GM21529 (cell line): ENCODE measurements at regions not wholly inside any gene's neighbourhood (a gene's known extent, or its start where the extent isn't known, plus 50 kb on each side); places are given as distances from the start of the nearest gene placed in this dataset.
"Not testable (repeated sequence)": the region's sequence is repeated elsewhere in the genome, so short reads cannot be mapped to it uniquely, and the experiment has no call there.

Source experiments
- ATAC-seq: cut with Tn5 transposase; IDR thresholded peaks from one replicate; pipeline ENCODE4 v1.9.1; 2021; ENCODE audit not compliant: unreplicated experiment

DNA sequence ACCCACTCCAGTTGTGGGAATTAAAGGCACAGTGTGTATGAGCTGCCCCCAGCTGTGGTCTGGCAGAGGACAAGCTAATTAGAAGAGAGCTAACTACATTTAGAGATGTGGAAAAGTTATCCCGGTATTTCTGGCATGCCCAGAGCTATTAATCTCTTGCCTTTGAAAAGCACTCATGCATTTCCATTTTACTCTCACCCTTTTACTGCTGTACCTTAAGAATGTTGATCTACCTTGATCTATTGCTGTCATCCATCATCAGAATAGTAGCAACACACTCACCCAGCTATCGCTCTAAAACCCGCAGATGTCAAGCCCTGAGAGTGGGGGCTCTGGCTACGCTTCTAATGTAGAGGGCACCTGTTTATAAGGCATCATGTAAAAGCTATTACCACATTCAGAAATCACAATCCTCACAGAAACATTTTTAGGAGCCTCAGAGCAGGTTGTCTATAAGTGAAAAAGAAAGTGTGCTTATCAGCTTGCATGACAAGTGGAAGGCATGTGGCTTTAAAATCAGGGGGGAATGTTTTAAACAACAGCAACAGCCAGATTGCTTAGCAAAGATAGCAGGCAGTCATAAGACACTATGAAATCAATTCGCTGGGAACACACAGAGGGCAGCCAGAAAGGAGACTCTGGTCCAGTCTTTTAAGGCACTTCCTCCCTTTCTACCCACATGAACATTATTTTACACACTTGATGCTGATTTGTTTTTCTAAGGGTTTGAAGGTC lies 224.2 kb upstream of the IRS2 start:
- ATAC-seq, result no peak

DNA sequence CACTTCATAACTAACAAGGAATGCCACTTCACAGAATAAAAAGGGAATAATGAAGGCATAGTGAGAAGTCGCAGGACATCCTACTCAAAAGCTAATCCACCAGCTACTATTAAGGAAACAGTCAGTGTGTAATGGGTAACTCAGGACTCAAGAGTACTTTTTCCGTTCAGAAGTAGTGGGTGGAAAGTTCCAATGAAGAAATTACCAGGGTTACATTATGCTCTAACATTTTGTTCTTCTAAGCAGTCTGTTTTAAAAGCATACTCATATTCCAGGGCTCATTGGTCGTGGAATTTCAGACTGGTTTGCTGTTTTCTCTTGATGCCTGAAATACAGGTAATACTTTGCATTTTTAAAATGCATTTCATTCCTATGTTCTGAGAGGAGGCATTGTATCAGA lies 222.4 kb upstream of the IRS2 start:
- no peak for ATAC-seq

DNA sequence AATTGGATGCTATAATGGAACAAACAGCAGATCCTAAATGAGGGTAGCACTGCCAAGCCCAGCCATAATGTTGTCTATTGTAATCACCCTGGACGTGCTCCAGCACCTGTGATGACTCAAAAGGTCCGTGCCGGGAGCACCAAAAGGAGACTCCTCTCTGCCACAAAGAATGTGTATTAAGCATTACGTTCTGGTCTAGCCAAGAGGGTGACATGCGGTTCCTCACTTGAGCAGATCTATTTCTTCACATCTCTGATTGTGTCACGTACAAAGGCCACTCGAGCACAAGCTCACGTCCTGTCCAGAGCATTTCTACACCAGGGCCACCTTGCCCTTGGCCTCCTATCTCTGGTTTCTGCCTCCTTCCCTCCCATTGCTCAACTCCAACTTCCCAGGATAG lies 219.9 kb upstream of the IRS2 start:
- ATAC-seq, result no peak

DNA sequence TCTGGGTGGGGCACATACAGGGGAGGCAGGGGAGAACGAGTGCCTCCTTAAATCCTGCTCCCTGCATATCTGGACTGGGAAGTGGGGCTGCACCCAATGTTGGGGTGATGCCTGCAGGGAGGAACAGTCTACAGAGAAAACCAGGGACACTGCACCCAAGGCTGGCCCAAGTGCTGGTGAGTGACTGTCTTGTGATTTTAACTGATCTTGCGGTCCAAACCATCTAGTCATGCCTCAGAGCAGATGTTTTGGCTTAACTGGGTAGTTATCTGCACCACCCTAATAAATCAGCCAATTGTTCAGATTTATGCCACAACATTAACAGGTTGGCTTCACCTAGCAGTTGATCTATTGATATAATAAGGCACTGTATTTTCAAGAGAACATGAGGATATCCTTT lies 219.2 kb upstream of the IRS2 start:
- no peak for ATAC-seq

DNA sequence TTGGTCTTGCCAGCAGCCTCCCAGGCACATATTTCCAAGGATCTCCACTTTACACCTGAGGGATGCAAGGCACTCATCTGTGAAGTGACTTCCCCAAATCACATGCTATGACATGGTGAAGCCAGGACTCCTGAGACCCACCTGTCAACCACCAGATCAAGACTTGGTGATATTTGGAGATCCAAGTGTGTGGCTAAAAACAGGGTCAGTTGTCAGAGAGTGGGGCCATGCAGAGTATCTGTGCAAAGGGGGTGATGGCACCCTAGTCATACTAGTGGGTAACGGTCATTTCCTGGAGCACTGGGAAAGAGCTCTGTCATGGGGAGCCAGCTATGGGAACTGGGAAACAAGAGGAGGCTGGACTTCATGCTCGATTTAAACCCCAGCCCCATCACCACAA lies 218.4 kb upstream of the IRS2 start:
- ATAC-seq, result no peak

DNA sequence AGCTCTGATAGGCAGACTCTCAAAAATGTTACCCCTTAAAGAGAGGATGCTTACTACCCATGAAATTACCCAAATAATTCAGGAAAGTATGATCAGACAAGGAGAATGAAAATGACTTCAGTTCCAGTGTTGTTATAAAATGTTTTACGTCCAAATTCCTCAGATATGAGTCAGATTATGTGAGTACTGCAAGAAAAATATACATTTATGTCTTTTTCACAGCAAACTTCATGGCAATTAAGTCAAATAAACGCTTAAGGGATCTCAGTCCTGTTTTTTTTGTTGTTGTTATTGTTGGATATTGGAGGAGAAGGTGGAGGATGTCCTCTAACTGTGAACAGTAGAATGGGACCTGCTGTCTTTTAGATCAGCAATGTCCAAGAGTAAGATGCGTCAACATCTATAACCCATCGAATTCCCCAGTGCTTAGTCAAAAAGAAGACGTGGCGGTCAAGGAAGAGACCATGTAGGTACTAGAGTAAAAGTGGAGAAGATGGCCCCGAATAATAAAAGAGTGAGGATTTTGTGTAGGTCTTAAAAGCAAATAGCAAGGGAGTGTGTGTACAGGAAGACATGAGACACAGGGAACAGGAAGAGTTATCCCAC lies 215.4 kb upstream of the IRS2 start:
- no peak for ATAC-seq

DNA sequence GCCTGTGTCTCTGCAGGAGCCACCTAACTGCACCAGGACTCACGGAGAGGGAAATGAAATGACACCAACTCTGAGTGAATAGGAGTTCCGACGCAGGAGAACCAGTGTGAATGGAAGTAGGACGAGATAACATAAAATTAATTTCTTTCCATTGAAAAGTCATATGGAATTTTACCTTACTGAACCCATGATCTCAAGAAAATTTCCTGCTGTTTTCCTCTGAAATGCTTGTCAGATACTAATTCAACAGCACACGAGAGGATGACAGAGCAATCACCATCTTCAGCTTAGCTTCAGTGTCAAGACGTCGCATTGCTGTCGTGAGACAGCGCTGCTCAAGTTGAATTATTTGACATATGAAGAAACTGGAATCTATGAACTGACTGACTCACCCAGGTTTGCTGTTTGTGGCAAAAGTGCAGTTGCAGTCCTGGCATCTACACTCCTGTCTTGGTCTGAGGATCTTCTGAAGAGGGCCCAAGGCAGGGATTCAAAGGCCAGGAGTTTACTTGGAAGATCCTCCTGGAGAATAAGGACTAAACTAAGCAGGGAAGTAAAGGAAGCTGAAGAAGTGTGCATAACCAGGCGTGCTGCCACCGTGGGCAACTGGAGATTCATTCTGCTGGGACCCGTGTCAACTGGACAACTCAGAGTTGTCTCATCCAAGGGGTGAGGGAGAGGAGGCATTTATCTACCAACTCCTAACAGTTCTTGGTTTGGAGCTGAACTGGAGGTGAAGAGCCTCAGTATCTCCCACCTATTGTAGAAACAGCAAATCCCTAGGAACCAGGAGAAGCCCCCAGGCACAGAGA lies 214.4 kb upstream of the IRS2 start:
- ATAC-seq, result no peak

DNA sequence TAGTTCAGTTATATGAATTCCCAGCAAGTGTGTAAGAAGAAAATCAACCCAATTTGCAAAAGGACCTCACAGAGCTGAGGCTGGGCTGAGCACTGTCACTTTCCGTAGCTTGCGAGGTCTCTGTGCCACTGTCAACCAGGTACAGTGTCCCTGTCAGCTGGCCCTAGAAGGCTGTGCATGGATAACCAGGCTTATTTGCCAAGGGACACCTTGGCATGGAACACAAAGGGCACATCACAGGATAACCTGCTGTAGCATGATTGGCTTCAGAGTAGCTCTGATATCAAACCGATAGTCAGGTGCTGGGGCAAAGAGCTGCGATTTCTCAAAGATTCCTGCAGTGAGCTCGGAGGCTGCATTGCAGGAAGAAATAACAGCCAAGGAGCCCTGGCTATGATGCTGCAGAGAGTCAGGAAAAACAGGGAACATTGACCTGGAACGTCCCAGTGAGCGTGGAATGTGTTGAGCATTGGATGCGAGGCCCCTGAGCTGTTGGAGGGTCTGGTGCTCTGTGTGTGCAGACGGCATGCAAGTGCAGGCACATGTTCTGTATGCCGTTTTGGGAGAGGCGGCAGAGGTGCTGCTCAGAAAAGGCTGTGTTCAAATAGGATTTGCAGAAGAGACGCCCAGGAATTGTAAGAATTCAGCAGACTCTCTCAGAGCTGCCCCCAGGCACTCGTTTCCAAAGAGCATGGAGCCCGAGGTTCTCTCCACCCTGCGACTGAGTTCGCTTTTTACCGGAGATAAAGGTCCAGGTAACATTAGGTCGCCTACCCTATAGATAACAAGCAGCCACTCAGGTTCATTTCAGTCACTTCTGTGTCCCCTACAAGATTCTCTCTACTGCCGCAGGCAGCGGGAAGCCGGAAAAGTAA lies 213.5 kb upstream of the IRS2 start:
- ATAC-seq, result no peak

DNA sequence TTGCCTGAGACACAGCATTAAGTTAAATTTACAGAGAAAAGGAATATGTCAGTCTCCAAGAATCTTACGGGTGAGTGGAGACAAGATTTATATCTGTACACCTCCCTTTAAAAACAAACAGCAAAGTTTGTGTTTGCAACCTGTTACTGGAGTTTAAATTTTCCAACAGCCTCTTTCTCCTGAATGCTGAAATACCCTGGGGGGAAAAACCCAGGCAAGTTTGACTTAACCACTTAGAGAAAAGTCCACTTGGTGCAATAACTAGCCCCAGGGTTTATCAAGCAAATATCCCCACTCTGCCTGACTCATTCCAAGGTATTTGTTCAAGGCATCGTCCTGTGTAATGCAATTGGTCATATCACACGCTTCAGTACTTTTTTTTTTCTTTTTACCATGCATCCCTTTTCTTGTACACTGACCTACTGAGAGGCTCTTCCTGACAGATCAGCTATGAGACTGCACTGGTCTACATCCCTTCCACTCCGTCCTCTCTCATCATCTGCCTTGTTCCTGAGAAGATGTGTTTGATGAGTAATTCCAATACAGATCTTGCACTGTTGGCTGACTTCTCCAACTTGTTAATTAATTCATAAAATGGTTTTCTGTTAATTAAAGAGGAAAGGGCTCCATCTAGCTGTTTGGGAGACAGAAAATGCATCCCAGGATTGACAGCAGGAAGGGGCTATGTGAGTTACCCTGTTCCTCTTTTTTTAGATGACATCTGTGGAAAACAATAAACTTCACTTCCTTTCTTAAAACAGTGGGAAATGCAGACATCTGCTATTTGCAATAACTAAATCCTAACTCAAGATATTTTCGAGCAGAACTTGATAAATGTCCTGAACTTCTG lies 212.5 kb upstream of the IRS2 start:
- no peak for ATAC-seq

DNA sequence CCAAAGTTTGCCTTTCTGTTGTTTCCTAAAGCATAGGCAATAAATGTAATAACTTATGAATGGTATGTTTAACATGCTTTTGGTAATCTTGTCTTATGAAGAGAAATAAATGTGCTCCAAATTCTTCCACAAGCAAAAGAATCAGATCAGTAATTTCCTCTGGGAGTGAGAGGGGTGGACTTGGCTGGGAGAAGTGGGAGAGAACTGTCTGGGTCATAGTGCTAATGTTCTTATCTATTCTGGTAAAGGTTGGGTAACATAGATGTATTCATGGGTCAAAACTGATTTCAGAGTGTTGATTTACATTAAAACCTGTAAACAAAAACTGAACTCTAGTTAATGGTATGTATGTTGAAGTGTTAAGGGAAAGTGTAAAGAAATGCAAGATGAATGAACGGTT lies 211.7 kb upstream of the IRS2 start:
- no peak for ATAC-seq

DNA sequence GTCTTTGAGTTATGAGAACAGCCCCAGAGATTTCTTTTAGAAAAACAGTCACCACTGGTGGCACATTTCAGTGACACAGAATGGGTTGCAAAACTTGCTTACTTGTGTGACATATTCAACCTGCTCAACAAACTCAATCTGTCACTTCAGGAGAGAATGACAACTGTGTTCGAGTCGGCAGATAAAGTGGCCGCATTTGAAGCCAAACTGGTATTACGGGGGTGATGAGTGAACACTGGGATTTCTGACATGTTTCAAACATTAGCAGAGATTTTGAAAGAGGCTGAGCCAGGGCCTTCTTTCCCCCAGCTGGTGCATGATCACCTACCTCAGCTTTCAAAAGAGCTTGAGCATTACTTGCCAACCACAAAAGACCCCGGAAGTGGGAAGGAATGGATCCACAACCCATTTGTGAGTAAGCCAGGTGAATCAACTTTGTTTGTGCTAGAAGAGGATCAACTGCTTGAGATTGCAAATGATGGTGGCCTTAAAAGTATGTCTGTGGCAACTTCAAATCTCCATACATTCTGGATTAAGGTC lies 210.7 kb upstream of the IRS2 start:
- not testable (repeated sequence) for ATAC-seq

DNA sequence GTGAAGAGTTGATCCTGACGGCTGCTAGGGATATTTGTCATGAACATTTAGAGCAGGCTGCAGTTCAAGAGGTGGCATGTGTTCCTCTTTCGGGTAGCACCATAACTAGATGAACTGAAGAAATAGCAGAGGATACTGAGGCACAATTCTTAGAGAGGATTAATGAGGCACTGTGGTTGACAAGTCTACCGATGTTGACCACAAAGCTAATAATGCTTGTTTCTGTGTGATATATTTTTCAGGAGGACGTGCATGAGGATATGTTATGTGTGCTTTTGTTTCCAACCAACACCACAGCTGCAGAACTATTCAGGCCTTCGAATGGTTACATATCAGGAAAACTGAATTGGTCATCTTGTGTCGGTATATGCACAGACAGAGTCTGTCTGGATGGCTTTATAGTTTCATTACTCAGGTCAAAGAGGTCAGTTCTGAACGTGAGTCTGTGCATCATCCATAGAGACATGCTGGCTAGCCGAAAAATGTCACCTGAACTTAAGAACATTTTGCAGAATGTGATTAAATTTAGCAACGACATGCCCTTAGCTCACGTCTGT lies 210.1 kb upstream of the IRS2 start:
- no peak for ATAC-seq

DNA sequence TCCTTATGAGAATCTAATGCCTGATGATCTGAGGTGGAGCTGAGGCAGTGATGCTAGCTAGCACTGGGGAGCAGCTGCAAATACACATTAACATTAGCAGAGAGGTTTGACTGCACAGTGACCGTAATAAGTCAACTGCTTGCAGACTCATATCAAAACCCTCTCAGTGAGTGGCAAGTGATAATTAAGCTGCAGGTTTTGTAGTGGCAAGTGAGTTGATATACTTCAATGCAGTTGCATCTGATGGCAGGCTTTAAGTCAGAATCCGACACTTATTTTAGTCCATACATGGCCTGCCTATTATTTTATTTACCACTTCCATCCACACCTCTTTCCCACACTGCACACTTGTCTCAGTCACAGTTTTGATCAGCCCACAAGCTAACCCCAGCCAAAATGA lies 209.2 kb upstream of the IRS2 start:
- ATAC-seq, result no peak

DNA sequence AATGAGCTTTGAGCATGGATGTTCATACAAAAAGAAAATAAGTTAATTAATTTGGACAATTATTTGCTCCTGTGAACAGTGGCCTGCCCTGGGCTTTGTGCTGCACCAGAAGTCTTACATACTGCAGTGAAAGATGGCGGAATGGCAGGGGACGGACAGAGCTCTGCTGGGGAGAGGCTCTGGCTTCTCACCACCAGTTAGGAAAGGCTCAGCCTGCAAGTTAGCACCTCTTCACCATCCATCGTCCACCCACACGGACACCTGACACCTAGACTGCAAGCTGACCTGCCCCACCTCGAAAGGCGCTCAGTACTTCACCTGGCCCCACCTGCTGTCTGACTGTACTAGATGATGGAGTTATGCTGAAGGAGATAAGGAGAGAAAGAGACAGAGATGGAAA lies 203.9 kb upstream of the IRS2 start:
- ATAC-seq, result no peak

DNA sequence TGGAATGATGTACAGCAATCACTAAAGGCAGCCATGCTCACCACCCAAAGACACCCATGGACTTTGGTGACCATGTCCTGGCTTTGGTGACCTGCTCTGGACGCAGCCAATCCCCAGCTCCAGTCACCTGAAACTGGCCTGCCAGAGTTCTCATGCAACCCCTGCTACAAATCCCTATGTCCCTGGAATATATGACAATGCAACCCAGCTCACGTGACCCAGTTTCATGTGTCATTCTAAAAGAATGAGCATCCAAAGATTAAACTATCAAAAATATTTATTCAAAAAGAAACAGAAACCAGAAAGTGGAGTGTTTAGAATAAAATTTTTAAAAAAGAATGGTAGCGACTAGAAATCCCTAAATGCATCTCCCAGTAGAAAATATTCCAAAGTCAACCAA lies 203.3 kb upstream of the IRS2 start:
- ATAC-seq, result no peak

DNA sequence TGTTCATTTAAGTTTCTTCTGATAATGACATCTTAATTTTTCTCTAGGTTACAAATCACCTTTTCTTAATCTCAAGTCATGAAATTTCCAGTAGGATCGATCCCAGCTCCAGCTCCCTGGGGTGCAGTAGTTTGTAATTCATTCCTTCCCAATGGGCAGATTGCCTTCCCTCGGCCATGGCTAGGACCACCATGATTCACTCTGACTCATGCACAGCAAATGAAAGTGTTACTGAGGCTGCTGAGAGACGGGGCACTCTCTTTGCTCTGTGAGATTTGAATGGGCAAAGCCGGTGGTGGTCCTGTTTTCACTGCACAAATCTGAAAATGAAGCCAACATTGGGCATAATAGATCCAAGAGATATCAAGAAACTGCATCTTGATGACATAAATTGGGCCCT lies 202.8 kb upstream of the IRS2 start:
- ATAC-seq, result no peak

DNA sequence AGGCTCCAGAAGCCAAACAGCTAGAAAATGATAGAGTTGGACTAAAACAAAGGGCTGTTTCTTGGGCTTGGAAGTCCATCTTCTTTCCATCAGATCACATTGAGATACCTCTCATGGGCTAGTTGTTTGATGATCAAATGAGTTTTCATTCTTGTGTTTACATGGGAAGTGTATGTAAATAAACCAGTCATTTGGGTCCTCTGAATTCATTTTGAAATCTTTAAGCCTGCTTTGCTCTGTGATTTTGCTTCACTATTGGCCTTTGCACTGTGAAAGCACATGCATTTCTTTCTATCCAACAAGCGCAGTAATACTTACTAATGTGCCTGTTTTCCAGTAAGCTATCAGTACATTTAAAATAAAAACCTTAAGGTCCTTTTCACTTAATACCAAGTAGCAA lies 200.5 kb upstream of the IRS2 start:
- ATAC-seq, result no peak

DNA sequence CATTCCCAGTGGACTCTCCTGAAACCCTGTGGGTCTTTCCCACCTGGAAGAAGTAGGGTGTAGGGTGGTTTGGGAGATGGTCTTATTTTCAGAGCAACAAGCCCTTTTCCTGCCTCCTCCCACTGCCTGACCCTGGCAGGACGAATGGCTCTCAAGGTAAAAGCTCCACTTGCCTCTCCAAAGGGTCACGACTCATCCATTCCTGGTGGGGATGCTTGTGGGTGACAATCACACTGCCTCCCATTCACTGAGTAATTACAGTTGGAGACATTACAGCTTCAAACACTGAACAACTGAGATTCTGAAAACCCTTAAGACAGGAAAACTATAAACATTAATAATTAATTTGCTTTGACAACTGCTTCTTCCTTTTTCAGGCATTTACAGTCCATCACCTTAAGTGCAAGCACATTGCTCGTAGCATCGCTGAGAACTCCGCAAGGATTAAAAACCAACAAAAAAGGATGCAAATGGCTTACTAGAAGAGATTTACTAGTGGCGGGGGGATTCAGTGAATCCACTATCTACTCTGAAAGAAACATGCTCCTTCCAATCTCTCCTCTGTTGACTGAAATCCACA lies 199.6 kb upstream of the IRS2 start:
- ATAC-seq, result no peak

DNA sequence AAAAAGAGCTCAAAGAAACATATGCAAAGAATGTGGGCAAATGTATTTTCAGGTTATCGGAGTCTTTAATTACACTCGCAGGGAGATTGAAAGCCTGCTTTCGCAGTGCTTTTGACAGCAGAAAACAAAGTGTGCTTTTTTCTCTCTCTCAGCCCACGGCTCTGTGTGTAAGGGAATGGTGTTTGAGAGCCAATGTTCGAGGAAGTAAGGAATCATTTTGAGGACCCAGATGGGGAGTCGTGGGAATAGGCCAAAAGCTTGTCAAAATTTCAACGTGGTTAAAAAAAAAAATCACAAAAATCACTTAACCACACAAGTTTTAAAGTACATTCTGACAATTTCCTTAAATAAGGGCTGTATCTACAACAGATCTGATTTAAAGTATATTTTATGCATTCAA lies 197.1 kb upstream of the IRS2 start:
- ATAC-seq, result no peak
